NT2/D1 (cell line): ENCODE measurements at regions not wholly inside any gene's neighbourhood (a gene's known extent, or its start where the extent isn't known, plus 50 kb on each side); places are given as distances from the start of the nearest gene placed in this dataset.

Source experiments
- SUZ12 ChIP-seq: IDR thresholded peaks from 2 replicates; pipeline ENCODE4 v1.6.1; 2011; ENCODE audit not compliant: insufficient read length, insufficient read depth; ENCODE audit errors: extremely low read depth
- YY1 ChIP-seq: IDR thresholded peaks from 2 replicates; pipeline ENCODE4 v1.6.1; 2011; ENCODE audit not compliant: insufficient read length, insufficient read depth
- ZNF274 ChIP-seq: IDR thresholded peaks from 2 replicates; pipeline ENCODE4 v1.6.1; 2011; ENCODE audit warnings: mild to moderate bottlenecking, low read depth, low read length

- TF ChIP-seq ZNF274 (no peak), YY1 (no peak), SUZ12 (no peak)
These were observed 254.9 kb upstream of the TBL1XR1 start for GRCh38 chr3:177451864-177452830.
